ENCODE measurements at regions not wholly inside any gene's neighbourhood (a gene's known extent, or its start where the extent isn't known, plus 50 kb on each side); places are given as distances from the start of the nearest gene placed in this dataset.
"Not testable (repeated sequence)": the region's sequence is repeated elsewhere in the genome, so short reads cannot be mapped to it uniquely, and the experiment has no call there.

DNA sequence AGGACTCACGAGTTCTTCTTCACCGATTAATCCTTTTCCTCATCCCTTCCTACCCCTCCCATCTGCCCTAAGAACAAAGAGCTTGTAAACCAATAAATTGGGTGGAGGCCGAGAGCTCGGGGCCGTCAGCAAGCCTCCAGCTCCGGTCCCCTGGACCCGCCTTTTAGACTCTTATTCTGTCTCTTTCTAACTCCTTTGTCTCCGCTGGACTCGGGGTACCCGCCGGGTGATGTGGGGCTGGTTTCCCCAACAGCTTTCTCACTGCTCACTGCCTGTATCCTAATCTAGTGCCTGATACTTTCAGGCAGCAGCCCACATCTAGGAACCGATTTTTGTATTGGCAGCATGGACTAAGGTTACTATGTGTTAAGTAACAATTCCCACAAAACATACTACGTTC lies 169.1 kb downstream of the THBS2 start:
- not testable (repeated sequence) for H3K27ac Mint-ChIP-seq; H3K36me3 Mint-ChIP-seq; H3K4me1 Mint-ChIP-seq (ENCODE audit: low read depth); H3K9me3 Mint-ChIP-seq (ENCODE audit: low read depth); H3K27me3 Mint-ChIP-seq; H3K4me3 Mint-ChIP-seq

DNA sequence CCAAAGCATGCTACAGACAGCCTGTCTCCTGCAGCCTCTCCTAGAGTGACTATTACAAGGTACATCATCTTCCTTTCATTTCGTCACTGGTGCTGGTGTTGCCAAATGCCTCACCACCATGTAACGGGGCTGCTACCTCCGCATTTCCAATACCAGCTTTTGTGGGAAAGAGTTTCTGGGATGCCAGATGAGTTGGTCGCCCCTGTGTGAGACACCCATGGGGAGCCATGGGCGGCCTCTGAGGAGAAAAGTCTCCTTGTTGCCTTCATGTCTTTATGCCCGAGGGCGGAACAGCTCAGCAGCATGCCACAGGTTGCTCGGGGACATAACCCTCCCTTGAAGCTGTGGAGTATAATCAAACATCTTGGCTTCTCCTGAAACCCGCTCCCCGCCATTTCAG lies 169.6 kb downstream of the THBS2 start:
- Mint-ChIP-seq H3K27ac (no peak overlapping the region), H3K36me3 (no peaks in the 10 kb centered on the region), H3K4me3 (no peak overlapping the region), H3K4me1 (ENCODE audit: low read depth) (no peaks in the 10 kb centered on the region), H3K9me3 (ENCODE audit: low read depth) (peaks cover 3% of the 10 kb centered on the region), H3K27me3 (peaks cover 3% of the 10 kb centered on the region)

DNA sequence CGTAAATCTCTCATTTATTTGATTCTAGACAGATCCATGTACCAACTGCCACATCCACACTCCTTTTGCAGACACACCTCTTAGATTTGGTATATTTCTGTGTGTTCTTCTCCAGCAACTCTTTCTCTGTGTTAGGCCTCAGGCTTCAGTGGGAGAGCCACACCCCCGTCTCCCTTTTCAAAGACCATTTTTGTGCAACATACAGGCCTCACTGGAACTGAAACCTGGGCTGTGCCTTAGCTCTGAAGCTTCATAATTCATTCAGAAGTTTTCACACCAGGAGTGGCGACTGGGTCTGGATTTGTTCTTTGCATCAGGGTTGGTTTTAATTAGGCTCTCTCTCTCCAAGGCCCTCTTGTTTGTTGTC lies 170.2 kb downstream of the THBS2 start:
- H3K4me1 Mint-ChIP-seq (ENCODE audit: low read depth) = no peaks in the 10 kb centered on the region
- no peak overlapping the region for H3K27ac Mint-ChIP-seq
- H3K36me3 Mint-ChIP-seq = no peaks in the 10 kb centered on the region
- peaks cover 3% of the 10 kb centered on the region for H3K27me3 Mint-ChIP-seq
- H3K9me3 Mint-ChIP-seq (ENCODE audit: low read depth) = no peaks in the 10 kb centered on the region
- no peak overlapping the region for H3K4me3 Mint-ChIP-seq

DNA sequence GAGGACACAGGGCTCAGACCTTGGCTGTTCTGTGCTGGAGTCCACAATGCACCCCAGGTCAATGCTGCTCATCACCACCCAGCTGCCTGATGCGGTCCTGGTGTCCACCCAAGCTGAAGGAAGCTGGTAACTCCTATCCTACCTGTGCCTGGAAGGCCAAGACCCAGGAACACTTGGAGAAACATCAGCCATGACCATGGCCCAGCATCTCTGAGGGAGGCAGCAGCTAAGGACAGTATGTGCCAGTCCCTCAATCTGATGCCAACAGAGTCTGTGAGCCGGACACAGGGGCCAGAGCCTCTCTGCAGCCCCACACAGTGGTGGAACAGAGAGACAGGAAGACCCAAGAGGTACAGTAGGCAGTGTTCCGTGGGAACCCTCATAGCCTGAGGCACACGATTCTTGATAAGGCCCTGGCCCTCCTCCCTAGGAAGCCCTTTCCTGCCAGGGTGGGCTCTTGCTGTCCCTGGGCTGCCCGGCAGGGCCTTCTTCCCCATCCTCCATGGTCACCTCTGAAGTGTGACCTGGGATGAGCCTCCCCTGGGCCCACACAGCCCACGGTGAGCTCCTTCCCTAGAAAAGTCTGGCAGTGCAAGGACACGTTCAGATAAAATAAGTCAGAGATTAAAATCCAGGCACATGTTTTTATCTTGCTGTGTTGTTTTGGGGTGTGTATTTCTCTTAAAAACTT lies 170.7 kb downstream of the THBS2 start:
- Mint-ChIP-seq H3K4me1 (ENCODE audit: low read depth) (no peaks in the 10 kb centered on the region), H3K27ac (no peak overlapping the region), H3K4me3 (no peak overlapping the region), H3K9me3 (ENCODE audit: low read depth) (no peaks in the 10 kb centered on the region), H3K36me3 (no peaks in the 10 kb centered on the region), H3K27me3 (peaks cover 3% of the 10 kb centered on the region)

DNA sequence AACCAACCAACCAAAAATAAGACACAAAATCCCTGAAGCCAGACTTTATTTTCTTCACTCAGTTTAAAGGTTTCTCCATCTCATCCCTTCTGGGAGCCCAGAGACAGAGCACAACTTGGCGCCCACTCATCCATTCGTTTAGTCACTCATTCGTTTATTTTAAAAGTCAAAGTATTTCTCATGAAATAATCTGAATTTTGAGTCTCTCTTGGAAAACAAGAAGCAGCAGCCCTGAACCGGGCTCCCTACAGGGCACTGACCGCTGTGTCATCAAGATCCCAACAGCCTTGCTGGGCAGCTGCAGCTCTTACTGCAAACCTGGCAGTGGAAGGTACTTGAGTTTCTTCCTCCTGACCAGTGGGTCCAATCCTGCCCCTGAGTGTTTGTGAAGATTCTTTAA lies 171.6 kb downstream of the THBS2 start:
- no peaks in the 10 kb centered on the region for H3K4me1 Mint-ChIP-seq (ENCODE audit: low read depth)
- no peaks in the 10 kb centered on the region for H3K36me3 Mint-ChIP-seq
- no peak overlapping the region for H3K27ac Mint-ChIP-seq
- no peaks in the 10 kb centered on the region for H3K9me3 Mint-ChIP-seq (ENCODE audit: low read depth)
- H3K4me3 Mint-ChIP-seq = no peak overlapping the region
- H3K27me3 Mint-ChIP-seq = peaks cover 3% of the 10 kb centered on the region

DNA sequence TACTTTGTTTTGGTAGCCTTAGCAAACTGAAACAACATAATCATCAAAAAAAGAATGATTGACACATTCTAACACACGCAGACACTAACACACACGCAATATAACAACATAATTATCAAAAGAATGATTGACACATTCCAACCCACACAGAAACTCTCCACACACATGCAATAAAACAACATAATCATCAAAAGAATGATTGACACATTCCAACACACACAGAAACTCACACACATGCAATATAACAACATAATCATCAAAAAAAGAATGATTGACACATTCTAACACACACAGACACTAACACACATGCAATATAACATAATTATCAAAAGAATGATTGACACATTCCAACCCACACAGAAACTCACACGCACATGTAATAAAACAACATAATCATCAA lies 172.4 kb downstream of the THBS2 start:
- no peaks in the 10 kb centered on the region for H3K9me3 Mint-ChIP-seq (ENCODE audit: low read depth)
- H3K4me3 Mint-ChIP-seq = no peak overlapping the region
- no peaks in the 10 kb centered on the region for H3K4me1 Mint-ChIP-seq (ENCODE audit: low read depth)
- peaks cover 3% of the 10 kb centered on the region for H3K27me3 Mint-ChIP-seq
- no peaks in the 10 kb centered on the region for H3K36me3 Mint-ChIP-seq
- H3K27ac Mint-ChIP-seq = no peak overlapping the region

DNA sequence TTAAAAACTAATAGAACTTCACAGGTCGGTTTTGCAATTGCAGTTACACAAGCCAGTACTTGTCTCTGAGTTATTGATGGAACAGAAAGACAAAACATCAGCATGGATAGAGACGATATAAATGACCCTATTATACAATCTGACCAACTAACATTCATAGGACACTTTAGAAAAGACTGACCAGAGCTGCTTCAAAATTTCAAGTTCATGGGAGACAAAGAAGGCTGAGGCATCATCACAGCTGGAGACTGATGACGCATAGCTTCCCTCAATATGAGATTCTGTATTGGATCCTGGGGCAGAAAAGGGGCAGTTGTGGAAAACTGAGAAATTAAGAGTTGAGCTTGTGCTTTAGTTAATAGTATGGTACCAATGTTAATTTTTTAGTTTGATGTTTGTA lies 174.0 kb downstream of the THBS2 start:
- Mint-ChIP-seq H3K27ac (no peak overlapping the region), H3K9me3 (ENCODE audit: low read depth) (no peaks in the 10 kb centered on the region), H3K4me1 (ENCODE audit: low read depth) (no peaks in the 10 kb centered on the region), H3K36me3 (no peaks in the 10 kb centered on the region), H3K27me3 (peaks cover 3% of the 10 kb centered on the region), H3K4me3 (no peak overlapping the region)

DNA sequence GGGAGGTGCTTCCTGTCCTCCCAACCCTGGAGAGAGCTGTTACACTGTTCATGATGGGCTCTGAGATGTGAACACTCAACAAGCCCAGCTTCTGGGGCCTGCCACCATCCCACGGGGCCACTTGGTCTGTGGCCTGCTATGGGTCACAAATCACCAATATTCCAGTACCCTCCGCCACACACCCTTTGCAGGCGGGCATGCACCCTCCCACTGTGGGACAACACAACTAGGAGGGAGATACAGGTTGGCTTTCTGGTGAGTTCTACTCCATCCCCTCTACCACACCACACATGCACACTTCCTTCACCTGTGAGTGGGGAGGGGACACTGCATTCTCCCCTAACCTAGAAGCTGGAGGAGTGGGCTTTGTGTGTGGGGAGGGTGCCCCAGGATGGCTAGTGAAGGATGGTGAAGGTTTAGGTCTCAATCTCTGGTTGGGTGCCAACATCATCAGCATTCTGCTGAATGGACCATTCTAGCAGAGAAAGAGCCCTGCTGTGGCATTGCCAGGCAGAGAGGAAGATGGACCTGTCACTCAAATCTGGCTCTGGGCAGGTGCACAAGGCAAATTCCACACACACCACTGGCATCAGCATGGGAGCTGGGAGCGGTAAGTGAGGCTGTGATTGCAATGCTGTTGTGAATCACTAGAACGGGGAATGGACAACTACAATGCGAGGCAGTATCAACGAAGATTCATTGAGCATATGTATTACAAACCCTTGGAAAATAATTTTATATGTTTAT lies 175.1 kb downstream of the THBS2 start:
- no peak overlapping the region for H3K4me3 Mint-ChIP-seq
- peaks cover 3% of the 10 kb centered on the region for H3K27me3 Mint-ChIP-seq
- no peaks in the 10 kb centered on the region for H3K36me3 Mint-ChIP-seq
- no peaks in the 10 kb centered on the region for H3K4me1 Mint-ChIP-seq (ENCODE audit: low read depth)
- H3K27ac Mint-ChIP-seq = no peak overlapping the region
- H3K9me3 Mint-ChIP-seq (ENCODE audit: low read depth) = no peaks in the 10 kb centered on the region

DNA sequence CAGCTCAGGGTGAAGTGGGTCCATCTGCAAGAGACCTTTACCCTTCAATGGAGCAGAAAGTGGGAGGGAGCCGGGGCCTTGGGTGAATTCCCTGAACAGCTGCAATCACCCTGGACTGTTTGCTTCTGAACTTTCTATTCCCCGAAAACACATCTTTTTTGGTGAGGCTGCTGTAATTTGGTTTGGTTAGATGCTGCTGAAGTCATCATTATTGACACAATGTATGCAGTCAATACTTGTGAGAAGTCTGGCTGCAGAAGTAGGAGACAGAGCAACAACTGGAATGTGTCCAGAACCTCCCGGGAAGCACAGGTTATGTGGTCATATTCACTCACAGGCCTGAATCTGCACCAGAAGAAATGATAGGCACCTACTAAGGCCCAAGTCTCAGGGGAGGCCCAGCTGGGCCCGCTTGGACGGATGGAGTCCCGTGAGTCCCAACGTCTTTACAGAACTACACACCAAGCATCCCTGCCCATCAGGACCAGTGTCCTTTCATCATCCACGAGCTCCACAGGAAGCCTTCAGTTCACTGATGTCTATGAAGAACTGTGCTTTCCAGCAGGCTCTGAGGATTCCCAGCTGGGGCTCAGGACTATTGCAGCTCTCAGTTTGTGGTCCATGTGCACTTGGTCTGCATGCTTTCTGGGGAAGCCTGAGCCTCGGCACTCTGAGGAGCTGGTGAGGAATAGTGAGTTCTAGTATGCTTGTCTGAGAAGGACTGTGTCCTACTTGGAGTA lies 177.6 kb downstream of the THBS2 start:
- H3K27ac Mint-ChIP-seq = no peak overlapping the region
- no peaks in the 10 kb centered on the region for H3K9me3 Mint-ChIP-seq (ENCODE audit: low read depth)
- H3K4me3 Mint-ChIP-seq = no peak overlapping the region
- no peaks in the 10 kb centered on the region for H3K4me1 Mint-ChIP-seq (ENCODE audit: low read depth)
- peaks cover 3% of the 10 kb centered on the region for H3K27me3 Mint-ChIP-seq
- H3K36me3 Mint-ChIP-seq = no peaks in the 10 kb centered on the region

DNA sequence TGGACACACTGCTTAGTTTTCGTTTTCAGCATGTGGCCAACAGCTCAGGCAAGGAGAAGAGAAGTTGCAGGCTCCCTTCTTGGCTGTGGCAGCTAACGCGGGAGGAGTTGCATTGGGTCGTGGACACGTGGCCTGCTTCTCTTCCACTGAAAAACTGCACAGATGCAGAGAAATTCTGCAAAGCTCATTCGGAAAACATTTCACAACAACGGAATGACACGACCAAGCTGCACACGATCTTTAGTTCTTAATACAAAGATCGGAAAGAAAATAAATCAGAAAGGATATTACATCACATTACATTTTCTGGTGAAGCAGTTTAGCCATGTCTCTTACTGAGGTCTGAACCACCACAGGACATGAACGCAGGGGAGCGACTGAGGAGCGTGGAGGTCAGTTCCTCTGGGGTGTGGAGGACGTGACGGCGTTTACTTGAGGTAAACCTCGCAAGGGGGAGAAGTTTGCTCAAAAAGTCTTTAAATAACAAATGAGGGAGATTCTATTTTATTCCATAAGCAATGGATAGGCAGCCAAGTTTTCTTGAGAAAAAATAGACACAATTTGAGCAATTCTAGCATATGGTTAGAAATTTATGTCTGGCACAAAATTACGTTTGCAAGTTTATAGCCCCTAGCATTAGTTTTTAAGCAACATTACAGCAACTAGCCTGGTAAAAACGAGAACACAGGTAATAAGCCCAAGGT lies 178.3 kb downstream of the THBS2 start:
- Mint-ChIP-seq H3K27ac (no peak overlapping the region), H3K27me3 (peaks cover 3% of the 10 kb centered on the region), H3K36me3 (no peaks in the 10 kb centered on the region), H3K9me3 (ENCODE audit: low read depth) (no peaks in the 10 kb centered on the region), H3K4me1 (ENCODE audit: low read depth) (no peaks in the 10 kb centered on the region), H3K4me3 (no peak overlapping the region)

DNA sequence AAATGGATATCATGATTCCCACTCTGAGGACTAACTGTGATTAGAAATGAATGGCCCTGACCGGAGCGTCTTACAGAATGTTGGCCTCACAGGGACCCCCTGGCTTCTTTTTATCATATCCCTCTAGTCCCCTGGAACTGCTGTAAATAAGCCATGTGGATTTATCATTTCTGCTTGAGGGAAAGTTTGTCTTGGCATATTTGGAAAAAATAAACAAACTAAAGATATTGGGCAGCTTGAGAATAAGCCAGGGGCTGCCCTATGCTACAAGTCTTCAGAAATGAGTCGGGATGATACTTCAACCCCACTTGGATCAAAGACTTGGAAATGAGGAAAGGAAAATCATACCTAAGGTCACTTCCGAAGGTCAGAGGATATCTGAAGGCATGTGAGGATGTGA lies 179.1 kb downstream of the THBS2 start:
- no peaks in the 10 kb centered on the region for H3K27me3 Mint-ChIP-seq
- no peak overlapping the region for H3K4me3 Mint-ChIP-seq
- H3K9me3 Mint-ChIP-seq (ENCODE audit: low read depth) = no peaks in the 10 kb centered on the region
- no peaks in the 10 kb centered on the region for H3K36me3 Mint-ChIP-seq
- H3K27ac Mint-ChIP-seq = no peak overlapping the region
- H3K4me1 Mint-ChIP-seq (ENCODE audit: low read depth) = no peaks in the 10 kb centered on the region

DNA sequence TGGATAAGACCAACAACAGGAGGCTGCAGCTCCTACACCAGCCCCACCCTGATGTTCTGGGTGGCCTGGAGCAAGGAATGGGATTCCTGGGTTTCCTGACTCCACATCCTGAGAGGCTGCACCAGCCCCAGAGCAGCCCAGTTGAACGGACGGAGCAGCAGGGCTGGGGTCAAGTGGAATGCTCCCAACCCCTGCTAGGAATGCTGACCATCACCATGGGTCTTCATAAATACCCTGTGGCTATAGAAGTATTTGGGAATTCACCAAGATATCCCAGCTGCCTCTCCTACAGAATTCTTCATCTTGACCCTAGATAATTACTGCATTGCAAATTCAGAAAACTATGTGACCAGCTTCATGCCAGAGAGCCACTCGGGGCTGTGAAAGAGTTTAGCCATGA lies 180.3 kb downstream of the THBS2 start:
- Mint-ChIP-seq H3K27me3 (no peaks in the 10 kb centered on the region), H3K27ac (no peak overlapping the region), H3K4me3 (no peak overlapping the region), H3K36me3 (no peaks in the 10 kb centered on the region), H3K4me1 (ENCODE audit: low read depth) (no peaks in the 10 kb centered on the region), H3K9me3 (ENCODE audit: low read depth) (no peaks in the 10 kb centered on the region)

DNA sequence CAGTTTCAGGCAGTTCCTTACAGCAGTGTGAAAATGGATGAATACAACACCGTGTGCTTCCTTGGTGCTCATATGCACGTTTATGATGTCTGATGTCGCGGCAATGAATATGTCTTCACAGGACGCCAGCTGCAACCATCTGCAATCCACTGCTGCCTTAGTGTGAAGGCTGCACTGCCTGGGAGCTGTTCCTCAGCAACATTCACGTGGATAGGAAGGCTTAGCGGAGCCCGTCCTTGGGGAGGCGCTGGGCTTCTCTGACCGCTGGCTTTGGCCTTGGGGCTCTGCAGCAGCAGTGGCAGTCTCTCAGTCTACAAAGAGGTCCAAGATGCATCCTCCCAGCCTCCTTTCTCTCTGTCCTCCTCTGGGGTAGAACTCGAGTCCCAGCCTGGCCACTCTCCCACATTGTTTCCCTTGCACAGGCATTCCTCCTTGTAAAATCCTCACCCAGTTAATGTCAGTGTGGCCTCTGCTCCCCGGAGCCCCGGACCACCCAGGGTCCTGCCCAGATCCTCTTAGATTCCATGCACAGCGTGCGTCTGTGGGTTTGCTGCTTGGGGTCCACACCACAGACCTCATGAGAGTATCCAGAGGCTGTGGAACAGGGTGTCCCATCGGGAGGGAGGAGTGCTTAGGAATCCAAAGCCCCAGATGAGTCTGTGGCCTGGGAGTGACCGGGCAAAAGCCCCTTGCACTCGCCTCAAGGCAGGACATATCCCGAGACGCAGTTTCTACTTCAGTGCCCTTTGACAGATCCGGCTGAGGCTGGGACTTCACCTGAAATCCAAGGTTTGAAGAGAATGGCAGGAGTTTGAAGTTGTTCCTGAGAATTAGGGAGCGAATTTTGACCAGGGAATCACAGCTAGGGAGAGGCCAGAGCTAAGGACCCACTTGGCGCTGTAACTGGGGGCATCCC lies 181.3 kb downstream of the THBS2 start:
- Mint-ChIP-seq H3K4me3 (no peak overlapping the region), H3K27ac (no peak overlapping the region), H3K4me1 (ENCODE audit: low read depth) (no peaks in the 10 kb centered on the region), H3K9me3 (ENCODE audit: low read depth) (no peaks in the 10 kb centered on the region), H3K36me3 (no peaks in the 10 kb centered on the region), H3K27me3 (no peaks in the 10 kb centered on the region)

DNA sequence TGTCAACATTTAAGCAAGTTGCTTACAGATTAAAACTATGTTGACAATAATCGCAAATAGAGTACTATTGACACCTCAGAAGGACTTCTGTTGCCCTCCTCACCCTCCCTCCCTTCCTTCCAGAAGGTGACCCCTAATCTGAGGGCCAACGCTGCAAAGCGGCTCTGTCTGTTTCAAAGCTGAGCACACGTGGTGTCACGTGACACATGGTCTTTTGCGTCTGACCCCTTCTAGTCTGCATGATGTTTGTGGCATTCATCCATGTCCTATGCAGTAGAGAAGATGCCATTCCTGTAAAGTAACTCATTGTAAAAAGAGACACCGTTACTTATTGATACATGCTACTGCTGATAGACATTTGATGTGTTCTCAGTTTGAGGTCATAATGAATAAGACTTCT lies 182.3 kb downstream of the THBS2 start:
- no peak overlapping the region for H3K27ac Mint-ChIP-seq
- H3K9me3 Mint-ChIP-seq (ENCODE audit: low read depth) = no peaks in the 10 kb centered on the region
- H3K36me3 Mint-ChIP-seq = no peaks in the 10 kb centered on the region
- peaks cover 3% of the 10 kb centered on the region for H3K27me3 Mint-ChIP-seq
- H3K4me3 Mint-ChIP-seq = no peak overlapping the region
- no peaks in the 10 kb centered on the region for H3K4me1 Mint-ChIP-seq (ENCODE audit: low read depth)

Measured in activated naive CD8-positive, alpha-beta T cell (primary cell).